Vagina (tissue), 2 donors: ENCODE measurements at regions not wholly inside any gene's neighbourhood (a gene's known extent, or its start where the extent isn't known, plus 50 kb on each side); places are given as distances from the start of the nearest gene placed in this dataset.

ENCODE experiments used
- CTCF ChIP-seq, 3 experiments: fragments of 450-650 bp in 2 of 3; fragments of 200-600 bp in 1 of 3; sonication (generic) in 1 of 3; IDR thresholded peaks; one replicate each; pipeline ENCODE4 v1.5.1; 2017 to 2019; ENCODE audit warnings: antibody characterized with exemption in 3 of 3, mild to moderate bottlenecking in 2 of 3, moderate library complexity in 2 of 3
- POLR2A ChIP-seq, 2 donors: fragments of 450-650 bp; IDR thresholded peaks; one replicate each; pipeline ENCODE4 v1.6.1; 2017; ENCODE audit warnings: antibody characterized with exemption in 2 of 2, mild to moderate bottlenecking in 2 of 2, moderate library complexity in 2 of 2
- POLR2AphosphoS5 ChIP-seq, 2 donors: sonication (generic); formaldehyde crosslinking; IDR thresholded peaks; one replicate each; pipeline ENCODE4 v1.9.0; 2017; ENCODE audit warnings: antibody characterized with exemption in 2 of 2, mild to moderate bottlenecking in 2 of 2, low read depth in 1 of 2; ENCODE audit not compliant: insufficient read depth in 1 of 2

- TF ChIP-seq CTCF (IDR thresholded peaks at IDR 0.05): no peak
- TF ChIP-seq POLR2AphosphoS5 (IDR thresholded peaks at IDR 0.05; ENCODE audit: insufficient read depth in 1 of 2, low read depth in 1 of 2): no peak
- no peak for TF ChIP-seq POLR2A (IDR thresholded peaks at IDR 0.05)
These were observed 421.4 kb downstream of the SLITRK6 start for GRCh38 chr13:85377783-85378182.
